ENCODE measurements at regions not wholly inside any gene's neighbourhood (a gene's known extent, or its start where the extent isn't known, plus 50 kb on each side); places are given as distances from the start of the nearest gene placed in this dataset.

DNA sequence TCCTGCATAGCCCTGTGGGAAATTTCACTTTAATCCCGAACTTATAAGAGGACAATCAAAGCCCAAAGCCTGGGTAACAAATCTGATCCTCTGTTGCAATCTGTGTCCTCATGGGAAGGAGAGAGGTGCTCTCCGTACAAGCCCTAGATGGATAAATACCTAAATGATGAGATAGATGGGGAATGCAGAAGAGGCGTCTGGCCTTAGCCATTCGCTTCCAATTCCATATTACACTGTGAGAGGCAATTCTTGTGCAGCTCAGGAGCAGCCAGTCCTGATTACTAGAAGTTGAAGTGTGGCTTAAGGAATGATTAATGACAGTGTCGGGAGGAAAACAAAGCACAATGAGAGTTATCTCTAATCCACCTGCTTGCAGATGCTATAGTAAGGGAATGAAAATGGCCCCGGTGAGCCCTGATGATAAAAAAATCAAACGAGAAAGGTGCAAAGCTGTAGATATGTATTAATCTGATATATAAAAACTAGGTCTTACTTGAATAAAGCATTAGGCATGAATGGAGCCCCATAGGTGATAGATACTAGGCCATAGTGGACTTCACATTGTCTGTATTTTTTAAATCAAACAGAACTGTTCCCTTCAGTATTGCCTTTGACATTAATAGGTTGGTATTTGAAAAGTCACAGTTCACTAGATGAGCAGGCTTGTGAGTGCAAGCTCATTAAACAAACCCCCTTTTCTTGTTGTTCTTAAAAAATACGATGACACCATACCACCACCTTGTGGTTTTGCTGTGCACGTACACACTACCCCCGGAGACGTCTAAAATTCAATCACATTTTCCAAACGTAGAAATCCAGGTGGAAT, 54.2 kb upstream of the TMCO5A start:
- no peak for DNase-seq

DNA sequence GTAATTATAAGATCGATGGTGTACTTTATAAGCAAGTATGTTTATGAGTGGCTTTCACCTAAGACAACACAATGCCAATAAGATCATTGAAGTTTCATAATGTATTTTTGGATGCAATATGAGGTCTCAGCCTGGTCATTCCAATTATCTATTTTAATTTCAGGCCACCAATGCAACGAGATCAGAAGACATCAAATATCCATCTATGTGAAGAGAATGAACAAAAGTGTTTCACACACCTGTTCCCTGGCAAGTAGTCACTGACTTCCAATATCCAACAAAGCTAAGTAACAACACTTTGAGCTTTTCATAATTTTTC, 53.6 kb upstream of the TMCO5A start:
- DNase-seq: no peak

DNA sequence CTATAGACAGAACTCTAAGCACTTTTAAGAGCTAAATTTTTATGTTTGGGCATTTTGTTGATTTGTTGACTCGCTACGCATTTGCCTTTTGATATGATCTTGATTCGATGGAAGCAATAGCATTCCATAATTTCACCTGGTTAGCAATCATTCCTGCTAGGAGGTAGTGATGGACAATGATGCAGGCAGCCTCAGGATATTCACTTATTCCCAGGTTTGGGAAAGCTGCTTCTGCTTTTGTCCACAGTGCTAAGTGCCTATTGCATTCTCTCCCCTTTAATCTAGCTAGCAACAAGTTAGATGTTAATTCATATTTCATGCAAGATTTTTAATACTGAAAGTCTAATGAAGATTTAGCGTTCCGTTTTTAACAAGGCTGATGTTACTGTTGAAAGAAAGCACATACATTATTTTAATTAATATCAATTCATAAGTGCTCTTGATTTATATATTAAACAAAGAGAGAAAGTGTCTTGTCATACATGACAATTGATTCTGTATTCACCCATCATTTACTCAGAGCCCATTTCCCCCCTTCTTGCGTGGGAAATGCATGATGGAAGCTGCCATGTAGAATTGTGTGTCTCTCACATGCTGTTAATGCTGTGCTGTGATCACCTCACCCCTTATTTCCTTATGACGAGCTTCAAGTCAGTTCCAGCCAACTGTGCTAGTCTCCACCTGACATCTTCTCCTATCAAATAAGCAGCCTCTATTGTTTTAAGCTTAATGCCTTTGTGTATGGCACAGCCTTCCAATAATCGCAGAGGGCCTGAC, 53.0 kb upstream of the TMCO5A start:
- no peak for DNase-seq

DNA sequence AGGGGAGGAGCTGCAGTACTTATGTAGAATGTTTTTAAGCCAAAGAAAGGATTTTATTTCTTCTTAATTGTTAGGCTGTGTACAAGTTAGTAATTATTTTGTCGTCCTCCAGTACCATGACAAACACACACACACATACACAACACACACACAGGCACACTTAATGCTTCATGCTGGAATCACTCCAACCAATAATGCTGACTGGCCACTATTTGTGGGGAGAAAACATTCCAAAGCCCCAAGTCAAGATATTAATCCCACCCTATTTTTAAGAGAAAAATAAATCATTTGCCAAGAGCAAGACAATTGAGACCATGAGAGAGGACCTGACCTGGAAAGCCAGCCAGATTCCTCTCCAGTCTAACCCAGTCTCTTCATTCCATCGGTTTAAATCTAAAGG, 51.8 kb upstream of the TMCO5A start:
- DNase-seq: no peak

Measured in NCI-H1105 (cell line).